HepG2 (cell line): ENCODE measurements at regions not wholly inside any gene's neighbourhood (a gene's known extent, or its start where the extent isn't known, plus 50 kb on each side); places are given as distances from the start of the nearest gene placed in this dataset.

Source experiments
- ATF3 ChIP-seq: sonication (generic); formaldehyde crosslinking; IDR thresholded peaks from 2 replicates; pipeline ENCODE4 v1.4.0; 2020; ENCODE audit warnings: missing genetic modification reagents
- CREB1 ChIP-seq, 2 experiments: fragments of 450-650 bp in 1 of 2; IDR thresholded peaks; 2 replicates each; pipeline ENCODE4 v1.6.1; 2016 to 2017; ENCODE audit warnings: control low read depth in 1 of 2, mild to moderate bottlenecking in 1 of 2, missing compliant biosample characterization in 1 of 2, missing genetic modification characterization in 1 of 2
- GABPA ChIP-seq, 2 experiments: IDR thresholded peaks; 2 replicates each; pipeline ENCODE4 v1.6.1; 2011 to 2016; ENCODE audit warnings: low read depth in 2 of 2, low read length in 1 of 2, missing biosample characterization in 1 of 2, missing genetic modification characterization in 1 of 2
- RAD51 ChIP-seq: fragments of 450-650 bp; IDR thresholded peaks from 2 replicates; pipeline ENCODE4 v1.6.1; 2016; ENCODE audit warnings: borderline replicate concordance
- SRSF1 ChIP-seq: fragments of 200-400 bp; formaldehyde crosslinking; optimal IDR thresholded peaks from 2 replicates; pipeline ENCODE3; 2017; ENCODE audit warnings: mild to moderate bottlenecking, low read depth, low read length, moderate library complexity
- SUZ12 ChIP-seq: fragments of 150-350 bp; IDR thresholded peaks from 2 replicates; pipeline ENCODE4 v1.6.1; 2014; ENCODE audit warnings: low read depth, low read length
- ZNF564 ChIP-seq: sonication (generic); formaldehyde crosslinking; IDR thresholded peaks from 2 replicates; pipeline ENCODE4 v1.8.1; 2023; ENCODE audit warnings: mild to moderate bottlenecking, missing genetic modification reagents

- TF ChIP-seq SRSF1 (no peak), RAD51 (no peak), GABPA (IDR thresholded peaks at IDR 0.05; ENCODE audit: low read depth, low read length) (no peak), GABPA (CRISPR knock-in tag; IDR thresholded peaks at IDR 0.05; ENCODE audit: low read depth) (no peak), ATF3 (no peak), ZNF564 (no peak), CREB1 (IDR thresholded peaks at IDR 0.05) (no peak), CREB1 (CRISPR knock-in tag; IDR thresholded peaks at IDR 0.05) (no peak), SUZ12 (no peak)
These were observed 334.5 kb upstream of the FRG2C start for GRCh38 chr3:75329476-75330097.
